Naive B cell (primary cell): ENCODE measurements at regions not wholly inside any gene's neighbourhood (a gene's known extent, or its start where the extent isn't known, plus 50 kb on each side); places are given as distances from the start of the nearest gene placed in this dataset.
A peak's percentile ranks its signal among the peaks of the same experiment; 100 is the strongest.

Source experiments
- ATAC-seq, 2 donors: fragments of 150-1000 bp; cut with Tn5 transposase; 2 replicates each; pipeline ENCODE4 v1.10.0; 2021; ENCODE audit warnings: low read depth in 2 of 2, mild to moderate bottlenecking in 2 of 2, moderate library complexity in 2 of 2
- DNase-seq: peaks from one replicate; pipeline ENCODE4 v3.0.0; 2022
- H3K27ac Mint-ChIP-seq, 6 donors: one replicate each; pipeline ENCODE4 v1.8.0; 2020 to 2022; ENCODE audit warnings: mild to moderate bottlenecking in 6 of 6, mixed read lengths in 6 of 6, moderate library complexity in 5 of 6, inconsistent platforms in 2 of 6
- H3K27me3 Mint-ChIP-seq, 3 donors: one replicate each; pipeline ENCODE4 v1.8.0; 2021 to 2022; ENCODE audit warnings: mixed read lengths in 3 of 3, mild to moderate bottlenecking in 1 of 3
- H3K36me3 Mint-ChIP-seq, 2 donors: one replicate each; pipeline ENCODE4 v1.8.0; 2020 to 2022; ENCODE audit warnings: mixed read lengths in 2 of 2, inconsistent platforms in 1 of 2, mild to moderate bottlenecking in 1 of 2
- H3K4me1 Mint-ChIP-seq, 3 donors: one replicate each; pipeline ENCODE4 v1.8.0; 2020 to 2022; ENCODE audit warnings: mixed read lengths in 3 of 3, inconsistent platforms in 1 of 3, mild to moderate bottlenecking in 1 of 3, moderate library complexity in 1 of 3
- H3K4me3 Mint-ChIP-seq, 8 donors: one replicate each; pipeline ENCODE4 v1.8.0; 2020 to 2022; ENCODE audit warnings: mild to moderate bottlenecking in 8 of 8, mixed read lengths in 8 of 8, moderate library complexity in 8 of 8, inconsistent platforms in 2 of 8
- H3K9me3 Mint-ChIP-seq, 7 donors: one replicate each; pipeline ENCODE4 v1.8.0; 2020 to 2022; ENCODE audit warnings: mixed read lengths in 7 of 7, mild to moderate bottlenecking in 5 of 7, inconsistent platforms in 2 of 7, moderate library complexity in 1 of 7

GRCh38 chrX:134180601-134181274, 56.2 kb upstream of the CCDC160 start:
- Mint-ChIP-seq H3K27ac (no peak overlapping the region), H3K4me3 (no peak overlapping the region), H3K36me3 (no peaks in the 10 kb centered on the region), H3K9me3 (no peaks in the 10 kb centered on the region), H3K27me3 (peaks cover 0 to 25% (median 5%) of the 10 kb centered on the region in 3 donors), H3K4me1 (no peaks in the 10 kb centered on the region)
- ATAC-seq: no peak
- DNase-seq: no peak

DNA sequence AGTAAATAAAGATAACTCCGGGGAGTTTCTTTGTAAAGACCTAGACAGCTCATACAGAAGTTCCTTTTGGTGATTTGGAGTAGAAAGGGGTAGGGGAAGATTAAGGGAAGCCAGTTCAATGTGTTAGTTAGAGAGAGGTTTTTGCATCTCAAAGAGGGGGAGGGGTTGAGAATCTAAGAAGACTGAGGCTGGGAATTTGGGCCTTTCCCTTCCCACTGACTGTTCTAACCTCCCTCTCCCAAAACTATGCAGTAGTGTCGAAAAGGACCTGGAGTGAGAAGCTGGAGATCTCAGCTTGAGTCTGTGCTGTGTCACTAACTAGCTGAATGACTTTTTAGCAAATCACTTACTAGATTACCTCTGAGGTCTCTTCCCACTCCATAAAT, 55.7 kb upstream of the CCDC160 start:
- no peak overlapping the region for H3K27ac Mint-ChIP-seq

GRCh38 chrX:134183665-134184064, 53.3 kb upstream of the CCDC160 start:
- Mint-ChIP-seq H3K4me1 (peaks cover 4 to 9% (median 6%) of the 10 kb centered on the region in 3 donors), H3K36me3 (no peaks in the 10 kb centered on the region), H3K4me3 (no peak overlapping the region), H3K27ac (no peak overlapping the region), H3K27me3 (peaks cover 0 to 16% (median 5%) of the 10 kb centered on the region in 3 donors), H3K9me3 (no peaks in the 10 kb centered on the region)
- no peak for DNase-seq
- no peak for ATAC-seq

More for the DNA sequence above, 55.7 kb upstream of the CCDC160 start:
- DNase-seq: no peak
- Mint-ChIP-seq H3K36me3 (no peaks in the 10 kb centered on the region), H3K4me1 (no peaks in the 10 kb centered on the region), H3K9me3 (no peaks in the 10 kb centered on the region), H3K27me3 (peaks cover 0 to 25% (median 5%) of the 10 kb centered on the region in 3 donors), H3K4me3 (no peak overlapping the region)
- ATAC-seq: no peak

GRCh38 chrX:134184936-134185335, 52.0 kb upstream of the CCDC160 start:
- Mint-ChIP-seq H3K4me3 (no peak overlapping the region), H3K27ac (no peak overlapping the region)
- no peak for DNase-seq

GRCh38 chrX:134186362-134187121, 50.4 kb upstream of the CCDC160 start:
- Mint-ChIP-seq H3K9me3 (no peaks in the 10 kb centered on the region), H3K27me3 (peaks cover 0 to 18% (median 6%) of the 10 kb centered on the region in 3 donors), H3K27ac (no peak overlapping the region), H3K36me3 (no peaks in the 10 kb centered on the region), H3K4me3 (peak overlapping the region in 4 of 8 donors; percentile 1 to 57 (median 24)), H3K4me1 (peaks cover 4 to 9% (median 6%) of the 10 kb centered on the region in 3 donors)
- ATAC-seq: peak; percentile 62 to 79
- peak; percentile 18 for DNase-seq

More at GRCh38 chrX:134184936-134185335, 52.0 kb upstream of the CCDC160 start:
- Mint-ChIP-seq H3K4me1 (peaks cover 4 to 9% (median 6%) of the 10 kb centered on the region in 3 donors), H3K36me3 (no peaks in the 10 kb centered on the region), H3K27me3 (peaks cover 4 to 24% (median 6%) of the 10 kb centered on the region in 3 donors), H3K9me3 (no peaks in the 10 kb centered on the region)
- ATAC-seq: no peak
